ENCODE measurements at regions not wholly inside any gene's neighbourhood (a gene's known extent, or its start where the extent isn't known, plus 50 kb on each side); places are given as distances from the start of the nearest gene placed in this dataset.
"Not testable (repeated sequence)": the region's sequence is repeated elsewhere in the genome, so short reads cannot be mapped to it uniquely, and the experiment has no call there.

- no peak for DNase-seq
These were observed 394.4 kb upstream of the CHRM3 start for GRCh38 chr1:238991765-238992495.

- no peak for DNase-seq
These were observed 401.1 kb upstream of the CHRM3 start for GRCh38 chr1:238985312-238985711.

- no peak for DNase-seq
These were observed 403.6 kb upstream of the CHRM3 start for GRCh38 chr1:238982736-238983135.

GRCh38 chr1:238981317-238981933, 404.9 kb upstream of the CHRM3 start:
- no peak for DNase-seq

- no peak for DNase-seq
These were observed 406.3 kb upstream of the CHRM3 start for GRCh38 chr1:238980053-238980452.

GRCh38 chr1:238964631-238965030, 421.7 kb upstream of the CHRM3 start:
- DNase-seq = no peak

- DNase-seq = no peak
These were observed 423.4 kb upstream of the CHRM3 start for GRCh38 chr1:238962941-238963340.

GRCh38 chr1:238961790-238962189, 424.6 kb upstream of the CHRM3 start:
- no peak for DNase-seq

- no peak for DNase-seq
These were observed 426.3 kb upstream of the CHRM3 start for GRCh38 chr1:238960071-238960470.

GRCh38 chr1:238955934-238956333, 430.4 kb upstream of the CHRM3 start:
- no peak for DNase-seq

GRCh38 chr1:238954865-238955264, 431.5 kb upstream of the CHRM3 start:
- DNase-seq = no peak

GRCh38 chr1:238953448-238954010, 432.8 kb upstream of the CHRM3 start:
- DNase-seq = no peak

GRCh38 chr1:238951809-238952208, 434.6 kb upstream of the CHRM3 start:
- no peak for DNase-seq

- DNase-seq = no peak
These were observed 435.6 kb upstream of the CHRM3 start for GRCh38 chr1:238950784-238951183.

- DNase-seq = no peak
These were observed 436.4 kb upstream of the CHRM3 start for GRCh38 chr1:238950017-238950416.

- no peak for DNase-seq
These were observed 442.3 kb upstream of the CHRM3 start for GRCh38 chr1:238944028-238944427.

GRCh38 chr1:238927899-238928298, 458.5 kb upstream of the CHRM3 start:
- DNase-seq = no peak

- no peak for DNase-seq
These were observed 469.5 kb upstream of the CHRM3 start for GRCh38 chr1:238916828-238917227.

GRCh38 chr1:238914346-238914745, 472.0 kb upstream of the CHRM3 start:
- no peak for DNase-seq

- DNase-seq = no peak
These were observed 473.2 kb upstream of the CHRM3 start for GRCh38 chr1:238913210-238913609.

GRCh38 chr1:238912148-238912547, 474.2 kb upstream of the CHRM3 start:
- DNase-seq = no peak

- DNase-seq = not testable (repeated sequence)
These were observed 483.6 kb upstream of the CHRM3 start for GRCh38 chr1:238902752-238903151.

GRCh38 chr1:238900334-238900865, 486.0 kb upstream of the CHRM3 start:
- DNase-seq = no peak

GRCh38 chr1:238898856-238899255, 487.5 kb upstream of the CHRM3 start:
- DNase-seq = no peak
